ENCODE measurements at regions not wholly inside any gene's neighbourhood (a gene's known extent, or its start where the extent isn't known, plus 50 kb on each side); places are given as distances from the start of the nearest gene placed in this dataset.

DNA sequence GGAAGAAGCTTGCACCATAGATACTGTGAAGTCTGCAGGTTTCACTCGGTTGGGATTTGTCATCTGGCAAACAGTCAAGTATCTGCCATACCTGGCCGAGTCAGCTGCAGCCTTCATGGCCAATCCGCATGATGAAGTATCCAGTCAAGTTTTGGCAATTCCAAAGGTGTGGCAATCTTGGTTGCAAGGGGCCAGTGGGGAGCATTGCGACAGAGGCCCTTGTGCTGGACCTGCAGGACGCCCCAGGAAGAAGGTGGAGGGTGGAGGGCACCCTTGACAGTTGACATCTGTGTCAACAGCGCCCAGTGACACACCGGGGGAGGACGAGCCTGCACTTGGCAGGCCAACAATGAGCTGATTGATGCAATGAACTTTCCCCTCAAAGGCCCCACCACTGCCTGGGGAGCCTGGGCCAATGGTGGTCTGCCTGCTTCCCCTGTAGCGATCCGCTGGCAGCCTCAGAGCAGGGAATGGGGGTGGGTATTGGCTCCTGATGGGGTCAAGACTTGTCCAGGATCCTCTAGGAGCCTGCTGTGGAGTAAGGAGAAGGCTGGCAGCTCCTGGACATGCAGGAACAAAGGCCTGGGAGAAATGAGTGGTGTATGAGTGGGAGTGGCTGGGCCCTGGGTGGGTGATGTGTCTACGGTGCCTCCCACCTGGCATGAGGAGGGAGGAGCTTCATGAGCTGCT is 122.8 kb upstream of the PITX1 start:
- peaks cover 0 to 5% (median 1%) of the 10 kb centered on the region in 4 donors for H3K9me3 ChIP-seq (ENCODE audit: control insufficient read depth in 4 of 4, low read length in 3 of 4)
- H3K27ac ChIP-seq (ENCODE audit: low read depth in 1 of 2, low read length in 2 of 2) = no peak overlapping the region
- TF ChIP-seq, protein P1, sequence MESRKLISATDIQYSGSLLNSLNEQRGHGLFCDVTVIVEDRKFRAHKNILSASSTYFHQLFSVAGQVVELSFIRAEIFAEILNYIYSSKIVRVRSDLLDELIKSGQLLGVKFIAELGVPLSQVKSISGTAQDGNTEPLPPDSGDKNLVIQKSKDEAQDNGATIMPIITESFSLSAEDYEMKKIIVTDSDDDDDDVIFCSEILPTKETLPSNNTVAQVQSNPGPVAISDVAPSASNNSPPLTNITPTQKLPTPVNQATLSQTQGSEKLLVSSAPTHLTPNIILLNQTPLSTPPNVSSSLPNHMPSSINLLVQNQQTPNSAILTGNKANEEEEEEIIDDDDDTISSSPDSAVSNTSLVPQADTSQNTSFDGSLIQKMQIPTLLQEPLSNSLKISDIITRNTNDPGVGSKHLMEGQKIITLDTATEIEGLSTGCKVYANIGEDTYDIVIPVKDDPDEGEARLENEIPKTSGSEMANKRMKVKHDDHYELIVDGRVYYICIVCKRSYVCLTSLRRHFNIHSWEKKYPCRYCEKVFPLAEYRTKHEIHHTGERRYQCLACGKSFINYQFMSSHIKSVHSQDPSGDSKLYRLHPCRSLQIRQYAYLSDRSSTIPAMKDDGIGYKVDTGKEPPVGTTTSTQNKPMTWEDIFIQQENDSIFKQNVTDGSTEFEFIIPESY (IDR thresholded peaks at IDR 0.05) = no peak
- TF ChIP-seq JUND (IDR thresholded peaks at IDR 0.05) = no peak
- no peak for TF ChIP-seq TAF1 (conservative IDR thresholded peaks at IDR 0.05)
- no peak for TF ChIP-seq NR2F2 (IDR thresholded peaks at IDR 0.05)
- no peak for TF ChIP-seq REST (IDR thresholded peaks at IDR 0.05)
- TF ChIP-seq EGR1 (IDR thresholded peaks at IDR 0.05; ENCODE audit: low read depth in 2 of 2) = no peak
- TF ChIP-seq, protein P2, sequence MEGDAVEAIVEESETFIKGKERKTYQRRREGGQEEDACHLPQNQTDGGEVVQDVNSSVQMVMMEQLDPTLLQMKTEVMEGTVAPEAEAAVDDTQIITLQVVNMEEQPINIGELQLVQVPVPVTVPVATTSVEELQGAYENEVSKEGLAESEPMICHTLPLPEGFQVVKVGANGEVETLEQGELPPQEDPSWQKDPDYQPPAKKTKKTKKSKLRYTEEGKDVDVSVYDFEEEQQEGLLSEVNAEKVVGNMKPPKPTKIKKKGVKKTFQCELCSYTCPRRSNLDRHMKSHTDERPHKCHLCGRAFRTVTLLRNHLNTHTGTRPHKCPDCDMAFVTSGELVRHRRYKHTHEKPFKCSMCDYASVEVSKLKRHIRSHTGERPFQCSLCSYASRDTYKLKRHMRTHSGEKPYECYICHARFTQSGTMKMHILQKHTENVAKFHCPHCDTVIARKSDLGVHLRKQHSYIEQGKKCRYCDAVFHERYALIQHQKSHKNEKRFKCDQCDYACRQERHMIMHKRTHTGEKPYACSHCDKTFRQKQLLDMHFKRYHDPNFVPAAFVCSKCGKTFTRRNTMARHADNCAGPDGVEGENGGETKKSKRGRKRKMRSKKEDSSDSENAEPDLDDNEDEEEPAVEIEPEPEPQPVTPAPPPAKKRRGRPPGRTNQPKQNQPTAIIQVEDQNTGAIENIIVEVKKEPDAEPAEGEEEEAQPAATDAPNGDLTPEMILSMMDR (IDR thresholded peaks at IDR 0.05; ENCODE audit: low read depth, low read length, missing input control) = no peak
- TF ChIP-seq FOXA1 (IDR thresholded peaks at IDR 0.05) = no peak
- TF ChIP-seq RXRA (IDR thresholded peaks at IDR 0.05) = no peak
- no peak for TF ChIP-seq YY1 (IDR thresholded peaks at IDR 0.05)
- TF ChIP-seq, protein P3, sequence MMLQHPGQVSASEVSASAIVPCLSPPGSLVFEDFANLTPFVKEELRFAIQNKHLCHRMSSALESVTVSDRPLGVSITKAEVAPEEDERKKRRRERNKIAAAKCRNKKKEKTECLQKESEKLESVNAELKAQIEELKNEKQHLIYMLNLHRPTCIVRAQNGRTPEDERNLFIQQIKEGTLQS (IDR thresholded peaks at IDR 0.05) = no peak
- TF ChIP-seq RAD21 (IDR thresholded peaks at IDR 0.05) = no peak
- TF ChIP-seq FOXA2 (IDR thresholded peaks at IDR 0.05) = no peak
- H3K4me1 ChIP-seq (ENCODE audit: control insufficient read depth in 4 of 4, insufficient read depth in 4 of 4, low read length in 3 of 4) = no peaks in the 10 kb centered on the region
- no peaks in the 10 kb centered on the region for H3K36me3 ChIP-seq (ENCODE audit: control insufficient read depth in 4 of 4, insufficient read depth in 3 of 4, low read depth in 1 of 4, low read length in 3 of 4)
- no peak for DNase-seq (ENCODE audit: low spot score)
- no peak overlapping the region for H3K4me3 ChIP-seq (ENCODE audit: low read depth in 1 of 3, low read length in 3 of 3)
- no peak overlapping the region for H3K9ac ChIP-seq (ENCODE audit: low read depth in 1 of 2, low read length in 2 of 2)
- H3K27me3 ChIP-seq (ENCODE audit: control insufficient read depth in 4 of 4, insufficient read depth in 4 of 4, low read length in 3 of 4) = no peaks in the 10 kb centered on the region
- WGBS = 69% methylated on average over 11 of the region's 11 CpGs

- Histone ChIP-seq H3K27ac (ENCODE audit: low read depth in 1 of 2, low read length in 2 of 2) (no peak overlapping the region), H3K27me3 (ENCODE audit: control insufficient read depth in 4 of 4, insufficient read depth in 4 of 4, low read length in 3 of 4) (no peaks in the 10 kb centered on the region), H3K9me3 (ENCODE audit: control insufficient read depth in 4 of 4, low read length in 3 of 4) (peaks cover 0 to 5% (median 1%) of the 10 kb centered on the region in 4 donors), H3K4me1 (ENCODE audit: control insufficient read depth in 4 of 4, insufficient read depth in 4 of 4, low read length in 3 of 4) (no peaks in the 10 kb centered on the region), H3K36me3 (ENCODE audit: control insufficient read depth in 4 of 4, insufficient read depth in 3 of 4, low read depth in 1 of 4, low read length in 3 of 4) (no peaks in the 10 kb centered on the region), H3K9ac (ENCODE audit: low read depth in 1 of 2, low read length in 2 of 2) (no peak overlapping the region), H3K4me3 (ENCODE audit: low read depth in 1 of 3, low read length in 3 of 3) (no peak overlapping the region)
- no peak for DNase-seq (ENCODE audit: low spot score)
- 90% methylated on average over 6 of the region's 6 CpGs for WGBS
- TF ChIP-seq, protein P3 (IDR thresholded peaks at IDR 0.05) = no peak
- TF ChIP-seq JUND (IDR thresholded peaks at IDR 0.05) (no peak), FOXA1 (IDR thresholded peaks at IDR 0.05) (no peak), SP1 (IDR thresholded peaks at IDR 0.05) (no peak), REST (IDR thresholded peaks at IDR 0.05) (no peak), GABPA (IDR thresholded peaks at IDR 0.05 in 1 of 2, conservative IDR thresholded peaks at IDR 0.05 in 1 of 2) (no peak), HNF4A (conservative IDR thresholded peaks at IDR 0.05) (no peak), TAF1 (conservative IDR thresholded peaks at IDR 0.05) (no peak), YY1 (IDR thresholded peaks at IDR 0.05) (no peak), HNF4G (IDR thresholded peaks at IDR 0.05) (no peak), RAD21 (IDR thresholded peaks at IDR 0.05) (no peak), NR2F2 (IDR thresholded peaks at IDR 0.05) (no peak), FOXA2 (IDR thresholded peaks at IDR 0.05) (no peak), RXRA (IDR thresholded peaks at IDR 0.05) (no peak), EGR1 (IDR thresholded peaks at IDR 0.05; ENCODE audit: low read depth in 2 of 2) (no peak)
- TF ChIP-seq, protein P4, sequence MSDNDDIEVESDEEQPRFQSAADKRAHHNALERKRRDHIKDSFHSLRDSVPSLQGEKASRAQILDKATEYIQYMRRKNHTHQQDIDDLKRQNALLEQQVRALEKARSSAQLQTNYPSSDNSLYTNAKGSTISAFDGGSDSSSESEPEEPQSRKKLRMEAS (IDR thresholded peaks at IDR 0.05) = no peak
Measured at GRCh38 chr5:135156337-135156714, 122.3 kb upstream of the PITX1 start.

Measured in liver (tissue), 8 donors.